H1 (cell line): ENCODE measurements at regions not wholly inside any gene's neighbourhood (a gene's known extent, or its start where the extent isn't known, plus 50 kb on each side); places are given as distances from the start of the nearest gene placed in this dataset.

ENCODE experiments used
- BACH1 ChIP-seq: IDR thresholded peaks from 2 replicates; pipeline ENCODE4 v1.6.1; 2012; ENCODE audit warnings: low read length, improper control_type of control experiment
- CHD1 ChIP-seq: IDR thresholded peaks from 2 replicates; pipeline ENCODE4 v1.6.1; 2012; ENCODE audit warnings: low read depth, low read length, improper control_type of control experiment
- POLR2A ChIP-seq, 2 experiments: IDR thresholded peaks; 1 replicate in 1 of 2; 2 replicates in 1 of 2; pipeline ENCODE4 v1.6.1; 2011; ENCODE audit warnings: low read depth in 2 of 2, low read length in 2 of 2, mild to moderate bottlenecking in 2 of 2; ENCODE audit errors: control extremely low read depth in 1 of 2
- RNF2 ChIP-seq: fragments of 200-900, 300-1000 bp; sonication (generic); IDR thresholded peaks from 2 replicates; pipeline ENCODE4 v1.7.1; 2016; ENCODE audit warnings: borderline replicate concordance, low read depth, mild to moderate bottlenecking, antibody characterized with exemption, low read length; ENCODE audit not compliant: poor library complexity, severe bottlenecking; ENCODE audit errors: missing control alignments
- SIX5 ChIP-seq: IDR thresholded peaks from 2 replicates; pipeline ENCODE4 v1.6.1; 2011; ENCODE audit warnings: mild to moderate bottlenecking, low read depth, low read length

- TF ChIP-seq POLR2A (IDR thresholded peaks at IDR 0.05; ENCODE audit: control extremely low read depth in 1 of 2, low read depth in 2 of 2, low read length in 2 of 2), result no peak
- no peak for TF ChIP-seq CHD1
- no peak for TF ChIP-seq SIX5
- TF ChIP-seq RNF2, result no peak
- TF ChIP-seq BACH1, result no peak
These were observed 93.1 kb upstream of the SMARCA2 start (continued) for GRCh38 chr9:1922026-1922425.
